ENCODE measurements at regions not wholly inside any gene's neighbourhood (a gene's known extent, or its start where the extent isn't known, plus 50 kb on each side); places are given as distances from the start of the nearest gene placed in this dataset.

DNA sequence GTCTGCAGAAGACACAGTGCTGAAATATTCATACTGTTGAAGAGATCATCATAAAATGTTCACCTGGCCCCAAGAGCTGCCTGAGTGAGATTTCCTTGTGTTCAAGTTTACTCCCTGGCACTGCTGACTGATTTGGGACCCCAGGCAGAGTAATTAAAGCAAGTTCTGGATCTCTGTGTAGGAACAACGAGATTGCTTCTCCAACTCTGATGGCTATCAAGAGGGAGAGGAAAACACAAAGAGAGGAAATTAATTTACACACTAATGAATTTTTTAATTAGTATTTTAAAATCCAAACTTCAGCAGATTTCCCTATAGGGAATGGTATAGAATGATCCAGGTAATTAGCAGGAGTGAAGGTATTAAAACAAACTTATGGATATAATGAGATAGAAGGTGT, 711.8 kb downstream of the DCDC2C start:
- H3K9me3 ChIP-seq (replicated peaks), result no peaks in the 10 kb centered on the region
- H3K4me1 ChIP-seq, result no peaks in the 10 kb centered on the region
- intact Hi-C loops (cut with micrococcal nuclease), result no loop called here
- H3K36me3 ChIP-seq, result no peaks in the 10 kb centered on the region
- TF ChIP-seq, protein P1, sequence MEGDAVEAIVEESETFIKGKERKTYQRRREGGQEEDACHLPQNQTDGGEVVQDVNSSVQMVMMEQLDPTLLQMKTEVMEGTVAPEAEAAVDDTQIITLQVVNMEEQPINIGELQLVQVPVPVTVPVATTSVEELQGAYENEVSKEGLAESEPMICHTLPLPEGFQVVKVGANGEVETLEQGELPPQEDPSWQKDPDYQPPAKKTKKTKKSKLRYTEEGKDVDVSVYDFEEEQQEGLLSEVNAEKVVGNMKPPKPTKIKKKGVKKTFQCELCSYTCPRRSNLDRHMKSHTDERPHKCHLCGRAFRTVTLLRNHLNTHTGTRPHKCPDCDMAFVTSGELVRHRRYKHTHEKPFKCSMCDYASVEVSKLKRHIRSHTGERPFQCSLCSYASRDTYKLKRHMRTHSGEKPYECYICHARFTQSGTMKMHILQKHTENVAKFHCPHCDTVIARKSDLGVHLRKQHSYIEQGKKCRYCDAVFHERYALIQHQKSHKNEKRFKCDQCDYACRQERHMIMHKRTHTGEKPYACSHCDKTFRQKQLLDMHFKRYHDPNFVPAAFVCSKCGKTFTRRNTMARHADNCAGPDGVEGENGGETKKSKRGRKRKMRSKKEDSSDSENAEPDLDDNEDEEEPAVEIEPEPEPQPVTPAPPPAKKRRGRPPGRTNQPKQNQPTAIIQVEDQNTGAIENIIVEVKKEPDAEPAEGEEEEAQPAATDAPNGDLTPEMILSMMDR (IDR thresholded peaks at IDR 0.05; ENCODE audit: borderline replicate concordance), result no peak
- no peak overlapping the region for H3K4me3 ChIP-seq
- H3K27ac ChIP-seq (replicated peaks), result no peak overlapping the region
- H3K27me3 ChIP-seq (ENCODE audit: low read depth), result peaks cover 6% of the 10 kb centered on the region
- DNase-seq, result no peak

DNA sequence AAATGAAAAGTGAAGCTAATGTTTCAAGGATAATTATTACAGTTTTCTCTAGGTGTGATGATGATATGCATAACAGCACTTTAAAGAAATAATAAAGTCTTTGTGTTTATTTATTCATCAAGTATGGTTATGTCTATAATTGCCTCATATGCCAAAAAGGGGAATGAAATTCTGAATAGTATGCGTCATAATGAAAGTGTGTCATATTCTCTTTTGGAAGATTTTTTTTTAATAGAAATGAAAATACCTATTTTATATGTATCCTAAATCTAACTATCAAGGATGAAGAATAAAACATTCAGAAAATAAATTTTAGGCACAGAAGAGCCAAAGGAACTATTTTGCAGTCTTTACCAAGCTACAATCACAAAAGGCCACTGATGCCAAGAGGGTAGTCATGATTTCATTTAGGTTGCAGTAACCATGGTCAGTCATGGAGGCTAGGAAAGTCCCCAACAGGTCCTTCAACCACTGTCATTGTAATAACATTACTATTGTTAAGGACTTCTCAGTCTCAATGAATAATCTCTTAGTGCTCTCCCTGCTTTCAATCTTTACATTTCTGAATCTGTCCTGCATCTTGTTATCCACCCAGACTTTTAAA, 712.5 kb downstream of the DCDC2C start:
- intact Hi-C loops (cut with micrococcal nuclease), result no loop called here
- Histone ChIP-seq H3K27me3 (ENCODE audit: low read depth) (peaks cover 6% of the 10 kb centered on the region), H3K4me1 (no peaks in the 10 kb centered on the region), H3K9me3 (replicated peaks) (no peaks in the 10 kb centered on the region), H3K4me3 (no peak overlapping the region), H3K36me3 (no peaks in the 10 kb centered on the region), H3K27ac (replicated peaks) (no peak overlapping the region)
- no peak for DNase-seq
- TF ChIP-seq, protein P1 (IDR thresholded peaks at IDR 0.05; ENCODE audit: borderline replicate concordance), result no peak

DNA sequence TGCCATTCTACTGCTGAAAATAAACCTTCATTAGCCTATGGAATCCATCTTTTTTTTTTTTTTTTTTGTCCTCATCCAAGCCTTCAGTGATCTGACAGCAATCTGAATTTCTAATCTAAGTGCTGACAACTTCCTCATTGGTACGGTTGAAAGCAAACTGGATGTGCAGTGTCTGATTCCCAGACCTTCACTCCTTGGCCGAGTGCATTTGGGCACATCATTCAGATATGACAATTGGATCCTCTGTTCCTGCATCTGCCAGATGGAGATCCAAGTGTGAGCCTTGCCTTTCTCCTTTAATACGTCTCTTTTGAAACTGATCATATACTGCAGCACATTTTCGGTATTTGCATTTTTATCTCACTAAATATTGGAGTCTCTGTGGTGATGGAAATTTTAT, 713.1 kb downstream of the DCDC2C start:
- Histone ChIP-seq H3K27ac (replicated peaks) (no peak overlapping the region), H3K4me1 (no peaks in the 10 kb centered on the region), H3K27me3 (ENCODE audit: low read depth) (peaks cover 6% of the 10 kb centered on the region), H3K4me3 (no peak overlapping the region), H3K36me3 (no peaks in the 10 kb centered on the region), H3K9me3 (replicated peaks) (no peaks in the 10 kb centered on the region)
- intact Hi-C loops (cut with micrococcal nuclease), result no loop called here
- no peak for DNase-seq
- TF ChIP-seq, protein P1 (IDR thresholded peaks at IDR 0.05; ENCODE audit: borderline replicate concordance), result no peak

DNA sequence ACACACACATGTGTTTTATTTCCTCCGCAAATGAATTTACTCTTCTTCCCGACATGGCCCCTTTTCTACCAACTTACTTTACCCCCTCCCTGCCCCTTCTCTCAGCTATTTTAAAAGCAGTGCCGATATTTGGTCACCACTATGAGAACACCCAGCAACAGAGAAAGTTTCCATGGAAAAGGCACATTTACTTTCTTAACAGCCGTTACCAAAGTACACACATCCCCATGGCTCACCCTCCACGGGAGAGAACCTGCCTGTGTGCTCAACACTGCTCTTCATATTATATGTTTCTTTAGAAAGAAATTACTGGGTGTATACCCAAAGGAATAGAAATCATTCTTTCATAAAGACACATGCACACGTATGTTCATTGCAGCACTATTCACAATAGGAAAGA, 714.4 kb downstream of the DCDC2C start:
- no peak for DNase-seq
- Histone ChIP-seq H3K4me3 (no peak overlapping the region), H3K4me1 (no peaks in the 10 kb centered on the region), H3K27me3 (ENCODE audit: low read depth) (peaks cover 6% of the 10 kb centered on the region), H3K36me3 (no peaks in the 10 kb centered on the region), H3K9me3 (replicated peaks) (no peaks in the 10 kb centered on the region), H3K27ac (replicated peaks) (no peak overlapping the region)
- TF ChIP-seq, protein P1 (IDR thresholded peaks at IDR 0.05; ENCODE audit: borderline replicate concordance), result no peak
- intact Hi-C loops (cut with micrococcal nuclease), result no loop called here

DNA sequence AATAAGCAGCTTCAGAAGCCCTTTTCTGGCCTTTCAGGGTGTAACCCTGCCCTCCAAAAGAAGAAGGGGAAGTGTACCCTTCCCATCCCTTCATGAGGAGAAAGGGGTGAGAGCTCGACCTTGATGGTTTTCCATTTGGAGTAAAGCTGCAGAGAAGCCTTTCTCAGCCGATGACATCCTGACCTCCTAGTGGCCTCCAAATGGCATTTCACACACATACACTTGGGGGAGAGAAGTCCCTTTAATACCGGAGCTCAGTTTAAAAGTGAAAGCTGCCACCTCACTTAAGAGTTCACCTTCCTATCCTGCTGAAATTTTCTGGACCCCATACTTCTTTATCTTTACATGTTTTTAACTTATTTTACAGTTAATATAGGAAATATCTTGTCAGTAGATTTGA, 716.7 kb downstream of the DCDC2C start:
- no peaks in the 10 kb centered on the region for H3K4me1 ChIP-seq
- TF ChIP-seq, protein P1 (IDR thresholded peaks at IDR 0.05; ENCODE audit: borderline replicate concordance), result no peak
- no peaks in the 10 kb centered on the region for H3K9me3 ChIP-seq (replicated peaks)
- no peak for DNase-seq
- no peaks in the 10 kb centered on the region for H3K27me3 ChIP-seq (ENCODE audit: low read depth)
- H3K27ac ChIP-seq (replicated peaks), result no peak overlapping the region
- intact Hi-C loops (cut with micrococcal nuclease), result no loop called here
- H3K4me3 ChIP-seq, result no peak overlapping the region
- H3K36me3 ChIP-seq, result no peaks in the 10 kb centered on the region

All from left ventricle myocardium inferior (tissue), 1 donor.